ENCODE measurements at regions not wholly inside any gene's neighbourhood (a gene's known extent, or its start where the extent isn't known, plus 50 kb on each side); places are given as distances from the start of the nearest gene placed in this dataset.
"Not testable (repeated sequence)": the region's sequence is repeated elsewhere in the genome, so short reads cannot be mapped to it uniquely, and the experiment has no call there.

- DNase-seq = no peak
Observed at GRCh38 chr3:174336784-174337183, 522.4 kb upstream of the NAALADL2 start.

GRCh38 chr3:174337227-174337626, 521.9 kb upstream of the NAALADL2 start:
- DNase-seq = no peak

- no peak for DNase-seq
Observed at GRCh38 chr3:174340624-174341587, 518.2 kb upstream of the NAALADL2 start.

GRCh38 chr3:174342171-174342570, 517.0 kb upstream of the NAALADL2 start:
- no peak for DNase-seq

- no peak for DNase-seq
Observed at GRCh38 chr3:174342941-174343501, 516.1 kb upstream of the NAALADL2 start.

GRCh38 chr3:174346141-174346540, 513.0 kb upstream of the NAALADL2 start:
- no peak for DNase-seq

- no peak for DNase-seq
Observed at GRCh38 chr3:174346571-174346970, 512.6 kb upstream of the NAALADL2 start.

GRCh38 chr3:174347474-174348138, 511.5 kb upstream of the NAALADL2 start:
- DNase-seq = no peak

- no peak for DNase-seq
Observed at GRCh38 chr3:174352227-174352626, 506.9 kb upstream of the NAALADL2 start.

GRCh38 chr3:174355505-174355904, 503.6 kb upstream of the NAALADL2 start:
- no peak for DNase-seq

GRCh38 chr3:174356596-174356995, 502.5 kb upstream of the NAALADL2 start:
- no peak for DNase-seq

- DNase-seq = no peak
Observed at GRCh38 chr3:174358252-174358651, 500.9 kb upstream of the NAALADL2 start.

GRCh38 chr3:174362556-174362955, 496.6 kb upstream of the NAALADL2 start:
- no peak for DNase-seq

- no peak for DNase-seq
Observed at GRCh38 chr3:174363256-174363655, 495.9 kb upstream of the NAALADL2 start.

GRCh38 chr3:174365796-174366195, 493.3 kb upstream of the NAALADL2 start:
- no peak for DNase-seq

- not testable (repeated sequence) for DNase-seq
Observed at GRCh38 chr3:174366904-174367303, 492.2 kb upstream of the NAALADL2 start.

- no peak for DNase-seq
Observed at GRCh38 chr3:174376346-174376745, 482.8 kb upstream of the NAALADL2 start.

GRCh38 chr3:174377096-174377495, 482.0 kb upstream of the NAALADL2 start:
- DNase-seq = no peak

GRCh38 chr3:174377684-174378083, 481.4 kb upstream of the NAALADL2 start:
- no peak for DNase-seq

- no peak for DNase-seq
Observed at GRCh38 chr3:174382878-174383277, 476.3 kb upstream of the NAALADL2 start.

GRCh38 chr3:174387736-174388135, 471.4 kb upstream of the NAALADL2 start:
- no peak for DNase-seq

GRCh38 chr3:174397848-174398247, 461.3 kb upstream of the NAALADL2 start:
- no peak for DNase-seq

GRCh38 chr3:174398761-174399160, 460.4 kb upstream of the NAALADL2 start:
- DNase-seq = no peak

GRCh38 chr3:174403831-174404230, 455.3 kb upstream of the NAALADL2 start:
- no peak for DNase-seq
